Esophagus squamous epithelium (tissue), 5 donors: ENCODE measurements at regions not wholly inside any gene's neighbourhood (a gene's known extent, or its start where the extent isn't known, plus 50 kb on each side); places are given as distances from the start of the nearest gene placed in this dataset.
A peak's percentile ranks its signal among the peaks of the same experiment; 100 is the strongest.

Source experiments
- DNase-seq: peaks from one replicate; lab custom pipeline; 2025; lab: John Stamatoyannopoulos, UW
- H3K27ac ChIP-seq, 4 donors: fragments of 200-600 bp; sonication (generic); one replicate each; pipeline ENCODE4 v1.5.1; 2016 to 2019; ENCODE audit warnings: mild to moderate bottlenecking in 1 of 4
- H3K27me3 ChIP-seq, 4 donors: fragments of 200-600 bp; sonication (generic); 1 replicate in 3 of 4; 2 replicates in 1 of 4; pipeline versions ENCODE4 v1.5.1 to v1.6.0; 2017 to 2021; ENCODE audit warnings: antibody characterized with exemption in 1 of 4
- H3K36me3 ChIP-seq, 3 donors: fragments of 200-600 bp; sonication (generic); one replicate each; pipeline ENCODE4 v1.5.1; 2016 to 2019
- H3K4me1 ChIP-seq, 3 donors: fragments of 200-600 bp; sonication (generic); one replicate each; pipeline ENCODE4 v1.5.1; 2017 to 2019
- H3K4me3 ChIP-seq, 4 donors: fragments of 200-600 bp; sonication (generic); 1 replicate in 3 of 4; 2 replicates in 1 of 4; pipeline ENCODE4 v1.5.1; 2016 to 2019; ENCODE audit warnings: mild to moderate bottlenecking in 2 of 4, moderate library complexity in 1 of 4
- H3K9me3 ChIP-seq, 3 donors: fragments of 200-600 bp; sonication (generic); one replicate each; pipeline ENCODE4 v1.5.1; 2016 to 2019
- POLR2A ChIP-seq, 4 donors: fragments of 450-650 bp; IDR thresholded peaks; one replicate each; pipeline ENCODE4 v1.6.1; 2017; ENCODE audit warnings: antibody characterized with exemption in 4 of 4, mild to moderate bottlenecking in 4 of 4, moderate library complexity in 3 of 4
- WGBS, 2 donors: methylation state at CpG; one replicate each; pipeline ENCODE4 v1.1.5; 2018; 5-methylcytosine and 5-hydroxymethylcytosine counted together
- intact Hi-C: fragments of 100-400 bp; cut with DNase I; formaldehyde crosslinking; loops from one replicate; pipeline ENCODE4 v1.15.0; 2022
- TF ChIP-seq, protein P1 (sequence below), 6 experiments: fragments of 450-650 bp in 4 of 6; fragments of 200-600 bp in 2 of 6; sonication (generic) in 2 of 6; IDR thresholded peaks; one replicate each; pipeline ENCODE4 v1.5.1; 2016 to 2019; ENCODE audit warnings: antibody characterized with exemption in 6 of 6, mild to moderate bottlenecking in 4 of 6, moderate library complexity in 4 of 6
- donor health status: DM: yes; HTN: yes; CAD: no.

DNA sequence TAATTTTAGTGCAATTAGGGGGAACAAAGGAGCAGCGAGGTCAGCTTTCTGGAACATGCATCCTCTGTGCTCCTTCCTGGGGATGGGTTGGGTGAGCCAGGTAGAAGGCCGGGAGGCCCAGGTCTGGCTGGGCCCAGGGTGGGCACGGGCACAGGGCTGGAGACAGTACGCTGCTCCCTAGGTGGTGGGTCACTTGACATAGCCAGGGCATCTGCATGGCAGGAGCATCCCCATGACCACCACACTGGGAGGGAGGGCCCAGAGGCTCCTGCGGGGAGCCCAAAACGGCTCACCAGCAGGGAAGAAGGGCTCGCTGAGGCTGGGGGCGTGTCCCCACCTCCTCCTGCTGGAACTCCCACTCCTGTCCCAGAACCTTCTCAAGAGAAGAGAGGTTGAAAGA is 216.8 kb downstream of the NXNL2 start:
- Histone ChIP-seq H3K27ac (no peak overlapping the region), H3K4me1 (peaks cover 0 to 18% (median 10%) of the 10 kb centered on the region in 3 donors), H3K4me3 (no peak overlapping the region), H3K9me3 (no peaks in the 10 kb centered on the region), H3K27me3 (no peaks in the 10 kb centered on the region), H3K36me3 (no peaks in the 10 kb centered on the region)
- intact Hi-C loops: no loop called here
- TF ChIP-seq POLR2A (IDR thresholded peaks at IDR 0.05): no peak
- TF ChIP-seq, protein P1, sequence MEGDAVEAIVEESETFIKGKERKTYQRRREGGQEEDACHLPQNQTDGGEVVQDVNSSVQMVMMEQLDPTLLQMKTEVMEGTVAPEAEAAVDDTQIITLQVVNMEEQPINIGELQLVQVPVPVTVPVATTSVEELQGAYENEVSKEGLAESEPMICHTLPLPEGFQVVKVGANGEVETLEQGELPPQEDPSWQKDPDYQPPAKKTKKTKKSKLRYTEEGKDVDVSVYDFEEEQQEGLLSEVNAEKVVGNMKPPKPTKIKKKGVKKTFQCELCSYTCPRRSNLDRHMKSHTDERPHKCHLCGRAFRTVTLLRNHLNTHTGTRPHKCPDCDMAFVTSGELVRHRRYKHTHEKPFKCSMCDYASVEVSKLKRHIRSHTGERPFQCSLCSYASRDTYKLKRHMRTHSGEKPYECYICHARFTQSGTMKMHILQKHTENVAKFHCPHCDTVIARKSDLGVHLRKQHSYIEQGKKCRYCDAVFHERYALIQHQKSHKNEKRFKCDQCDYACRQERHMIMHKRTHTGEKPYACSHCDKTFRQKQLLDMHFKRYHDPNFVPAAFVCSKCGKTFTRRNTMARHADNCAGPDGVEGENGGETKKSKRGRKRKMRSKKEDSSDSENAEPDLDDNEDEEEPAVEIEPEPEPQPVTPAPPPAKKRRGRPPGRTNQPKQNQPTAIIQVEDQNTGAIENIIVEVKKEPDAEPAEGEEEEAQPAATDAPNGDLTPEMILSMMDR (IDR thresholded peaks at IDR 0.05): no peak
- no peak for DNase-seq
- 71% methylated on average over 1 of the region's 8 CpGs; no CpG with 5 or more reads in 1 of the 2 donors for WGBS, 2 donors

DNA sequence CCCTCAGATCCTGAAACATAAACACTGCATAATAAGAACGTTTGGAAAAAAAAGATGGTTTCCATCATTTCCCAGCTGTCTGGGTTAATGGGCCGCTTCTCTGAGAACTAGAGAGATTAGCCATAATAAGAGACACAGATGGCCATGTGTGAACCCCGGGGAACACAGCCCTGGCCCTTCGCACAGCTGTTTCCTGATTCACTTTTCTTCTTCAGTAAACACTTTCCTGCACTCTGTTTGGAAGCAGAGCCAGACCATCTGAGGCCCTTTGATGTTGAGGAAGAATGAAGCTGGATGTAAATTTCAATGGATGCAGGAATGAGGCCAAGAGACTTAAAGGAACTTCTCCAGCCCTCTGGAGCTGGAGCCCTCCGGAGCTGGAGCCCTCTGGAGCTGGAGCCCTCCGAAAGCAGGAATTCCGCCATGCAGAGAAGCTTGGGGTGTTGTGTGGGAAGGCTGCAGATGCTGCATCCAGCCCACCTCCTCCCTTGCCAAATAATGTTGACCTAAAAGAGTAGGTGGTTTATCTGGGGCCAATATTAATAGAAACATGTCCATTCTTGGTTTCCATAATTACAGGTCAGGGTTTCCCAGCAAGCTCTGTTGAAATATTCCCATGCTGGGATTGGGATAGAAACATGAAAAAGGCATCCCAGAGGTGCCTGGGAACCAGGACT is 218.9 kb downstream of the NXNL2 start:
- H3K4me3 ChIP-seq: no peak overlapping the region
- H3K36me3 ChIP-seq: no peaks in the 10 kb centered on the region
- H3K27ac ChIP-seq: no peak overlapping the region
- no peaks in the 10 kb centered on the region for H3K9me3 ChIP-seq
- no peaks in the 10 kb centered on the region for H3K4me1 ChIP-seq
- no peaks in the 10 kb centered on the region for H3K27me3 ChIP-seq
- 34 to 48% methylated on average over 4 to 5 of the region's 7 CpGs for WGBS, 2 donors
- no peak for DNase-seq
- TF ChIP-seq, protein P1 (IDR thresholded peaks at IDR 0.05): no peak
- no peak for TF ChIP-seq POLR2A (IDR thresholded peaks at IDR 0.05)
- intact Hi-C loops: no loop called here

DNA sequence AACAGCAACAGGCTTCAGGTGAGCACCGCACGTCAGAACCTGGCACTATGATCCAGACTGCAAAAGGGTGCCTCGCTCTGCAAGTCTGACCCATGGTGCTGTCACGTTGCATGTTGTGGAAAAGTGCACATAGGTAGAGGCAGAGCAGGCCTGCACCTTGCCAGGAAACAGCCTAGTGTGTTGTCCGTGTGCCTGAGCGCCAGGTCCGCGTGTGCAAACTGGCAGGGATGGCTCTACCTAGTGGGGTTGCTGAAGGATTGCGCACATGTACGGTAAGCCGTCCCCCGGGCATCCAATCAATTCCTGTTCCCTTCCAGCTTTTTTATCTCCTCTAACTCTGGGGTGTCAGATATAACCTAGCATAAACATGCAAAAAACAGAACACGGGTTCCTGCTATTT is 219.5 kb downstream of the NXNL2 start:
- Histone ChIP-seq H3K4me1 (no peaks in the 10 kb centered on the region), H3K27me3 (no peaks in the 10 kb centered on the region), H3K9me3 (no peaks in the 10 kb centered on the region), H3K4me3 (no peak overlapping the region), H3K27ac (peak overlapping the region in 1 of 4 donors; percentile 11), H3K36me3 (no peaks in the 10 kb centered on the region)
- intact Hi-C loops: no loop called here
- WGBS, 2 donors: 77 to 84% methylated on average over 12 to 13 of the region's 13 CpGs
- TF ChIP-seq POLR2A (IDR thresholded peaks at IDR 0.05): no peak
- TF ChIP-seq, protein P1 (IDR thresholded peaks at IDR 0.05): no peak
- no peak for DNase-seq

DNA sequence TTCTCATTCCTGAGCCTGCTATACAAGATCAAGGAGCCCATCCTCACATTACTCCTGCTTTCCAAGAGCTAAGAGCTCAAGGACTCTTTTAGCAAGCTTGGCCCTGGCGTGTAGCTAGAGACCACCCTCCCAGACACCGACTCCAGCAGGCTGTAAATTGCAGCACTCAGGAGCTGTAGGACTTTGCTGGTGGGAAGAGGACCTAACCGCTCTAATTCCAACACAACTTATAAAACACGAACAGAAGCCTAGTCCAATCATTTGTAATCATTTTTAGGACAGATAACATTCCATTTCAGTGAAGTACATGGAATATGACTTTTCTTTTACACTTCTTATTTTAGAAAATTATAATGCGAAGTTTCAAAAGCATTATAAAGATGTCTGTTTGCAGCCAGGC is 219.9 kb downstream of the NXNL2 start:
- Histone ChIP-seq H3K4me3 (no peak overlapping the region), H3K9me3 (no peaks in the 10 kb centered on the region), H3K27ac (peak overlapping the region in 1 of 4 donors; percentile 11), H3K36me3 (no peaks in the 10 kb centered on the region), H3K4me1 (no peaks in the 10 kb centered on the region), H3K27me3 (no peaks in the 10 kb centered on the region)
- intact Hi-C loops: no loop called here
- TF ChIP-seq POLR2A (IDR thresholded peaks at IDR 0.05): no peak
- TF ChIP-seq, protein P1 (IDR thresholded peaks at IDR 0.05): no peak
- no peak for DNase-seq
- WGBS, 2 donors: 62 to 66% methylated on average over 5 of the region's 5 CpGs

DNA sequence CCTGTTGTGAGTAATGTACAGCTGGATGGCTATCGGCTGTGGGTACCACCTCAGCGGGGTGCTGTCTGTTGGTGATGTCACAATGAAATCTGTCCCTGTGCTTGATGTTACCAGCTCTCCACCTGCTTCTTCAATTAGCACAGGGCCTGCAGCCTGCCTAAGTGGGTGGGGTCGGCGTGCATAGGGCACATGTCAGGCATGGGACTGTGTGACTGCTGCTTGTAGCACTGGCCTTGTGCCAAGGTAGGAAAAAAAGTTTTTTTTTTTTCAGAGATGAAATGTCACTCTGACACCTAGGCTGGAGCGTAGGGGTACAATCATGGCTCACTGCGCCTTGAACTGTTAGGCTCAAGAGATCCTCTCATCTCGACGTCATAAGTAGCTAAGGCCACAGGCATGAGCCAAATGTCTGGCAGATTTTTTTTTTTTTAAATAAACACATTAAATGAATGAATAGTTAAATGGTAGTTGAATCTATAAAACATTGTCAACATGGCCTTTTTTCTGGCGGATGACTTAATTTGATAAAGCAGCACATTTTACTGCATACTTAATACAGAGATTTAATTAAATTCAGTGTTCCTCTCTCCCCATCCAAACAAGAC is 222.5 kb downstream of the NXNL2 start:
- intact Hi-C loops: no loop called here
- no peaks in the 10 kb centered on the region for H3K4me1 ChIP-seq
- no peaks in the 10 kb centered on the region for H3K27me3 ChIP-seq
- 76 to 80% methylated on average over 5 to 7 of the region's 9 CpGs for WGBS, 2 donors
- no peak for TF ChIP-seq POLR2A (IDR thresholded peaks at IDR 0.05)
- no peaks in the 10 kb centered on the region for H3K36me3 ChIP-seq
- no peaks in the 10 kb centered on the region for H3K9me3 ChIP-seq
- DNase-seq: no peak
- H3K4me3 ChIP-seq: no peak overlapping the region
- H3K27ac ChIP-seq: no peak overlapping the region
